Gastrocnemius medialis (tissue), 4 donors: ENCODE measurements at regions not wholly inside any gene's neighbourhood (a gene's known extent, or its start where the extent isn't known, plus 50 kb on each side); places are given as distances from the start of the nearest gene placed in this dataset.

Experiments
- POLR2A ChIP-seq, 2 donors: fragments of 450-650 bp; IDR thresholded peaks; one replicate each; pipeline ENCODE4 v1.6.1; 2017; ENCODE audit warnings: antibody characterized with exemption in 2 of 2, mild to moderate bottlenecking in 2 of 2, moderate library complexity in 2 of 2
- TF ChIP-seq, protein P1 (sequence below), 5 experiments: fragments of 450-650 bp in 3 of 5; fragments of 200-600 bp in 2 of 5; sonication (generic) in 2 of 5; IDR thresholded peaks in 4 of 5; conservative IDR thresholded peaks in 1 of 5; 1 replicate in 4 of 5; 2 replicates in 1 of 5; pipeline ENCODE4 v1.5.1; 2016 to 2019; ENCODE audit warnings: antibody characterized with exemption in 5 of 5, mild to moderate bottlenecking in 3 of 5, moderate library complexity in 3 of 5

DNA sequence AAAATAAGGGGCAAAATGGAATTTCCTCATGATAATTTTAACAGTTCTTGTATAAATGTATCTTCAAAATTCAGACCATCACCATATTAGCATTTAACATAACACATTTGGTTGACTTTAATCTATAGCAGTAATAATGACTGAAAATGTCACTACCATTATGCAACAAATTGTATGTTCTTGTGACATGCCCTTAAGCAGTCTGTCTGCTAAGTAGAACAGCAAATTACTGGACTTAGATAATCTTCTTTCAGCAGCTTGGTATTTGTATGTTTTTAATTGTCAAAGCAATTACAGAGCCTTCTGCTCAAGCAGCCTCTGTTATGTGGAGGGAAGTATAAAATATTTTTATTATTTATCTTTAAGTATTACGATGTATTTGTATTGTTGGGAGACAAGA, 214.3 kb upstream of the NXPH2 start:
- TF ChIP-seq, protein P1, sequence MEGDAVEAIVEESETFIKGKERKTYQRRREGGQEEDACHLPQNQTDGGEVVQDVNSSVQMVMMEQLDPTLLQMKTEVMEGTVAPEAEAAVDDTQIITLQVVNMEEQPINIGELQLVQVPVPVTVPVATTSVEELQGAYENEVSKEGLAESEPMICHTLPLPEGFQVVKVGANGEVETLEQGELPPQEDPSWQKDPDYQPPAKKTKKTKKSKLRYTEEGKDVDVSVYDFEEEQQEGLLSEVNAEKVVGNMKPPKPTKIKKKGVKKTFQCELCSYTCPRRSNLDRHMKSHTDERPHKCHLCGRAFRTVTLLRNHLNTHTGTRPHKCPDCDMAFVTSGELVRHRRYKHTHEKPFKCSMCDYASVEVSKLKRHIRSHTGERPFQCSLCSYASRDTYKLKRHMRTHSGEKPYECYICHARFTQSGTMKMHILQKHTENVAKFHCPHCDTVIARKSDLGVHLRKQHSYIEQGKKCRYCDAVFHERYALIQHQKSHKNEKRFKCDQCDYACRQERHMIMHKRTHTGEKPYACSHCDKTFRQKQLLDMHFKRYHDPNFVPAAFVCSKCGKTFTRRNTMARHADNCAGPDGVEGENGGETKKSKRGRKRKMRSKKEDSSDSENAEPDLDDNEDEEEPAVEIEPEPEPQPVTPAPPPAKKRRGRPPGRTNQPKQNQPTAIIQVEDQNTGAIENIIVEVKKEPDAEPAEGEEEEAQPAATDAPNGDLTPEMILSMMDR (IDR thresholded peaks at IDR 0.05 in 4 of 5, conservative IDR thresholded peaks at IDR 0.05 in 1 of 5): no peak
- TF ChIP-seq POLR2A (IDR thresholded peaks at IDR 0.05): no peak
